Smooth muscle cell (in vitro differentiated cells): ENCODE measurements at regions not wholly inside any gene's neighbourhood (a gene's known extent, or its start where the extent isn't known, plus 50 kb on each side); places are given as distances from the start of the nearest gene placed in this dataset.

Experiments used
- DNase-seq: peaks from one replicate; lab custom pipeline; 2025; ENCODE audit not compliant: unreplicated experiment; lab: John Stamatoyannopoulos, UW
- H2AFZ ChIP-seq: fragments of 200-600 bp; sonication (generic); 2 replicates; pipeline ENCODE4 v1.6.0; 2016; ENCODE audit warnings: antibody characterized with exemption, low read depth, mild to moderate bottlenecking
- H3F3A ChIP-seq: fragments of 200-600 bp; sonication (generic); 2 replicates; pipeline ENCODE4 v1.6.0; 2017; ENCODE audit warnings: antibody characterized with exemption, low read depth
- H3K27ac ChIP-seq: fragments of 200-600 bp; sonication (generic); 2 replicates; pipeline ENCODE4 v1.5.1; 2016; ENCODE audit warnings: low read depth, mild to moderate bottlenecking
- H3K27me3 ChIP-seq: fragments of 200-600 bp; sonication (generic); 2 replicates; pipeline ENCODE4 v1.6.1; 2016; ENCODE audit warnings: low read depth, mild to moderate bottlenecking
- H3K36me3 ChIP-seq: fragments of 200-600 bp; sonication (generic); 2 replicates; pipeline ENCODE4 v1.5.1; 2016; ENCODE audit warnings: low read depth
- H3K4me1 ChIP-seq: fragments of 200-600 bp; sonication (generic); 2 replicates; pipeline ENCODE4 v1.5.1; 2016; ENCODE audit warnings: low read depth
- H3K4me2 ChIP-seq: fragments of 200-600 bp; sonication (generic); 2 replicates; pipeline ENCODE4 v1.6.0; 2016; ENCODE audit warnings: mild to moderate bottlenecking
- H3K4me3 ChIP-seq: fragments of 200-600 bp; sonication (generic); 2 replicates; pipeline ENCODE4 v1.5.1; 2016; ENCODE audit warnings: mild to moderate bottlenecking
- H3K79me2 ChIP-seq: fragments of 200-600 bp; sonication (generic); 2 replicates; pipeline ENCODE4 v1.6.0; 2016; ENCODE audit warnings: low read depth, mild to moderate bottlenecking
- H3K9ac ChIP-seq: fragments of 200-600 bp; sonication (generic); 2 replicates; pipeline ENCODE4 v1.6.0; 2016; ENCODE audit warnings: low read depth
- H3K9me3 ChIP-seq: fragments of 200-600 bp; sonication (generic); replicated peaks from 2 replicates; pipeline ENCODE4 v1.5.1; 2016; ENCODE audit warnings: low read depth
- H4K20me1 ChIP-seq: fragments of 200-600 bp; sonication (generic); 2 replicates; pipeline ENCODE4 v1.6.0; 2016; ENCODE audit warnings: low read depth
- CTCF ChIP-seq: fragments of 200-600 bp; sonication (generic); IDR thresholded peaks from 2 replicates; pipeline ENCODE4 v1.5.1; 2017; ENCODE audit warnings: borderline replicate concordance, mild to moderate bottlenecking, antibody characterized with exemption; ENCODE audit not compliant: insufficient read depth, poor library complexity, severe bottlenecking
- WGBS: methylation state at CpG from one replicate; pipeline ENCODE4 v1.1.7; 2016; ENCODE audit warnings: low lambda C conversion rate; 5-methylcytosine and 5-hydroxymethylcytosine counted together

- DNase-seq, result no peak
- 85% methylated on average over 3 of the region's 3 CpGs for WGBS
- H3K27me3 ChIP-seq, result no peaks in the 10 kb centered on the region
- no peaks in the 10 kb centered on the region for H3K9me3 ChIP-seq
- TF ChIP-seq CTCF, result no peak
- H3K4me2 ChIP-seq, result no peak overlapping the region
- H4K20me1 ChIP-seq, result no peaks in the 10 kb centered on the region
- no peaks in the 10 kb centered on the region for H3K36me3 ChIP-seq
- no peak overlapping the region for H2AFZ ChIP-seq
- no peaks in the 10 kb centered on the region for H3K79me2 ChIP-seq
- no peak overlapping the region for H3K9ac ChIP-seq
- H3K27ac ChIP-seq, result no peak overlapping the region
- H3K4me3 ChIP-seq, result no peak overlapping the region
- peaks cover 9% of the 10 kb centered on the region for H3K4me1 ChIP-seq
- no peaks in the 10 kb centered on the region for H3F3A ChIP-seq
These were observed 771.8 kb upstream of the SLITRK1 start for GRCh38 chr13:84653915-84654534.

- H3K4me1 ChIP-seq, result peaks cover 9% of the 10 kb centered on the region
- no peak overlapping the region for H3K27ac ChIP-seq
- H3F3A ChIP-seq, result no peaks in the 10 kb centered on the region
- no peak overlapping the region for H2AFZ ChIP-seq
- DNase-seq, result no peak
- TF ChIP-seq CTCF, result no peak
- no peaks in the 10 kb centered on the region for H3K79me2 ChIP-seq
- H3K4me3 ChIP-seq, result no peak overlapping the region
- no peaks in the 10 kb centered on the region for H3K36me3 ChIP-seq
- no peaks in the 10 kb centered on the region for H4K20me1 ChIP-seq
- H3K27me3 ChIP-seq, result no peaks in the 10 kb centered on the region
- no peak overlapping the region for H3K9ac ChIP-seq
- no peak overlapping the region for H3K4me2 ChIP-seq
- 72% methylated on average over 3 of the region's 3 CpGs for WGBS
- no peaks in the 10 kb centered on the region for H3K9me3 ChIP-seq
These were observed 769.4 kb upstream of the SLITRK1 start for GRCh38 chr13:84651705-84652104.

GRCh38 chr13:84651288-84651687 is 769.0 kb upstream of the SLITRK1 start:
- no peak for DNase-seq
- 63% methylated on average over 5 of the region's 5 CpGs for WGBS
- no peaks in the 10 kb centered on the region for H3K79me2 ChIP-seq

More at GRCh38 chr13:84651288-84651687, 769.0 kb upstream of the SLITRK1 start:
- Histone ChIP-seq H4K20me1 (no peaks in the 10 kb centered on the region), H3K9ac (no peak overlapping the region), H3K9me3 (no peaks in the 10 kb centered on the region), H3K4me3 (no peak overlapping the region), H3K27me3 (no peaks in the 10 kb centered on the region), H3K4me1 (peaks cover 9% of the 10 kb centered on the region), H3K4me2 (no peak overlapping the region), H3K36me3 (no peaks in the 10 kb centered on the region), H3K27ac (no peak overlapping the region), H3F3A (no peaks in the 10 kb centered on the region), H2AFZ (no peak overlapping the region)
- TF ChIP-seq CTCF, result no peak
